Forelimb muscle (tissue), 1 donor: ENCODE measurements at regions not wholly inside any gene's neighbourhood (a gene's known extent, or its start where the extent isn't known, plus 50 kb on each side); places are given as distances from the start of the nearest gene placed in this dataset.
A peak's percentile ranks its signal among the peaks of the same experiment; 100 is the strongest.
"Not testable (repeated sequence)": the region's sequence is repeated elsewhere in the genome, so short reads cannot be mapped to it uniquely, and the experiment has no call there.

Source experiments
- DNase-seq: peaks from one replicate; pipeline ENCODE4 v3.0.0-alpha.2; 2013; ENCODE audit warnings: low read depth

- peak; percentile 35 for DNase-seq
Observed at GRCh38 chr20:52312132-52312729, 120.7 kb upstream of the ZFP64 start.

- no peak for DNase-seq
Observed at GRCh38 chr20:52311209-52311794, 119.7 kb upstream of the ZFP64 start.

GRCh38 chr20:52309181-52309580, 117.6 kb upstream of the ZFP64 start:
- no peak for DNase-seq

- DNase-seq, result no peak
Observed at GRCh38 chr20:52306477-52306876, 114.9 kb upstream of the ZFP64 start.

GRCh38 chr20:52305858-52306257, 114.3 kb upstream of the ZFP64 start:
- no peak for DNase-seq

- DNase-seq, result no peak
Observed at GRCh38 chr20:52305024-52305645, 113.6 kb upstream of the ZFP64 start.

- no peak for DNase-seq
Observed at GRCh38 chr20:52303281-52303950, 111.8 kb upstream of the ZFP64 start.

GRCh38 chr20:52302736-52303135, 111.2 kb upstream of the ZFP64 start:
- DNase-seq, result no peak

GRCh38 chr20:52302051-52302450, 110.5 kb upstream of the ZFP64 start:
- DNase-seq, result not testable (repeated sequence)

- no peak for DNase-seq
Observed at GRCh38 chr20:52295556-52295955, 104.0 kb upstream of the ZFP64 start.

- DNase-seq, result no peak
Observed at GRCh38 chr20:52294106-52294628, 102.6 kb upstream of the ZFP64 start.

GRCh38 chr20:52291109-52291508, 99.5 kb upstream of the ZFP64 start:
- no peak for DNase-seq

- DNase-seq, result no peak
Observed at GRCh38 chr20:52290569-52290968, 99.0 kb upstream of the ZFP64 start.

- DNase-seq, result no peak
Observed at GRCh38 chr20:52289956-52290565, 98.5 kb upstream of the ZFP64 start.

- DNase-seq, result no peak
Observed at GRCh38 chr20:52280407-52280806, 88.8 kb upstream of the ZFP64 start.

- DNase-seq, result no peak
Observed at GRCh38 chr20:52279706-52280105, 88.1 kb upstream of the ZFP64 start.

- DNase-seq, result peak; percentile 70
Observed at GRCh38 chr20:52275181-52275691, 83.7 kb upstream of the ZFP64 start.

- DNase-seq, result no peak
Observed at GRCh38 chr20:52270696-52271095, 79.1 kb upstream of the ZFP64 start.

GRCh38 chr20:52270001-52270606, 78.5 kb upstream of the ZFP64 start:
- DNase-seq, result no peak

GRCh38 chr20:52269321-52269720, 77.7 kb upstream of the ZFP64 start:
- DNase-seq, result no peak

GRCh38 chr20:52268184-52268749, 76.7 kb upstream of the ZFP64 start:
- DNase-seq, result no peak
